ENCODE measurements at regions not wholly inside any gene's neighbourhood (a gene's known extent, or its start where the extent isn't known, plus 50 kb on each side); places are given as distances from the start of the nearest gene placed in this dataset.
A peak's percentile ranks its signal among the peaks of the same experiment; 100 is the strongest.
"Not testable (repeated sequence)": the region's sequence is repeated elsewhere in the genome, so short reads cannot be mapped to it uniquely, and the experiment has no call there.

- DNase-seq = no peak
Observed at GRCh38 chr2:120502761-120503160, 156.8 kb downstream of the INHBB start.

DNA sequence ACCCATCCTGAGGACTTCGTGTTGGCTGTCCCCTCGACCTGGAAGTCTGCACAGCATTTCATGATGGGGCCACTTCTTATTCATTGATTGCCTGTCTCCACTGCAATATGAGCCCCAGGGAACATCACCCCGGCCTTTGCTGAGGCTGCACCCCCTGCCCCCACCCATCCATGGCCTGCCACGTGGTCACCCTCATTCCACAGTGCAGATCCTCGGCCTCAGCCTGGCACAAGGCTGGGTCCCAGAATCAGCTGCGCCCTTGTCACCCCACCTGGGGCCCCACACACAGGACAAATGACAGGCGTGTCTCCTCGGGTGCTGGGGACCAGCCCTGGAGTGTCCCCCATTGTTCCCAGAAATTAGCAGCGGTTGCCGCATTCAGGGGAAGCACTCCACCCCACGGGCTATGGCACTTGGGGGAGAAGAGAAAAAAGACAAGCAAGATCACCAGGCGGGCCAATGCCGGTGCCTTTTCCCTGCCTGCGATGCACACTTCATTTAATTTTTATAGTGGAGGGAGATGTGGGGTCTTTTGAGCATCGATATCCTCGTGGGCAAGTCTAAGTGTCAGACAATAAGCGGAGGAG is 157.4 kb downstream of the INHBB start:
- no peak for DNase-seq

DNA sequence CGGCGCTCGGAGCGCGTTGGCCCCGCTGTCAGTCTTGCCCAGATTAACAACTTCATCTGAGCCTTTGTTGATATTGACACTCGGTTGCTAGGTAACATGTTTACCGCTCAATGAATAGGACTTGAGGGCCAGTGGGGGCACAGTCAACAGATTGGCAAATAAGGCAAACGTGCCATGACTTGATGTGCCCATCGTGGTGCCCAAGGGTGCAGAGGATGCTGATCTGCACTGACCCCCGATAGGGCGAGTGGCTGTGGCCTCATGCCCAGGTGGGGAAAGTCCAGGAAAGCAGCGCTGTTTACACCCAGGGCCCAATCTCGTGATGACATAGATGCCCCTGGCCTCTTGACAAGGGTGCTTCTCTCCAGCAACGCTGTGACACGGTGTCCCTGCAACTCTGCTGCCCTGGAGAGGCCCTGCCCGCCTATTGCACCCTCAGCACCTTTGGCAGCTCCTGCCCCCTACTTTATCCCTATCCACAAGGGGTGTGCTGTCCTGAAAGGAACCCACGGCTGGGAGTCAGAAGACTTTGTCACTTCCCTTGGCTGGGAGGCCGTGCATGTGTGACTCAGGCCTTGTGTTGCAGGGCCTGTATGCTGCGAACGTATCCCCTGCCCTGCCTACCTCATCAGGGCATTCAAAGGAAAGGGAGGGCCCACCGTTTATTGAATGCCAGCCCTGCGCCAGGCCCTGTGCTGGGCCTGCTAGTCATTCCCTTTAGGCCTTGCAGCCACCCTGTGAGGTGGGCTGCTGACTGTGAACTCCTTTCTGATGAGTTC is 158.0 kb downstream of the INHBB start:
- peak; percentile 74 for DNase-seq

GRCh38 chr2:120504936-120505705 is 159.2 kb downstream of the INHBB start:
- no peak for DNase-seq

- DNase-seq = no peak
Observed at GRCh38 chr2:120508567-120509041, 162.7 kb downstream of the INHBB start.

- DNase-seq = no peak
Observed at GRCh38 chr2:120509213-120509815, 163.4 kb downstream of the INHBB start.

DNA sequence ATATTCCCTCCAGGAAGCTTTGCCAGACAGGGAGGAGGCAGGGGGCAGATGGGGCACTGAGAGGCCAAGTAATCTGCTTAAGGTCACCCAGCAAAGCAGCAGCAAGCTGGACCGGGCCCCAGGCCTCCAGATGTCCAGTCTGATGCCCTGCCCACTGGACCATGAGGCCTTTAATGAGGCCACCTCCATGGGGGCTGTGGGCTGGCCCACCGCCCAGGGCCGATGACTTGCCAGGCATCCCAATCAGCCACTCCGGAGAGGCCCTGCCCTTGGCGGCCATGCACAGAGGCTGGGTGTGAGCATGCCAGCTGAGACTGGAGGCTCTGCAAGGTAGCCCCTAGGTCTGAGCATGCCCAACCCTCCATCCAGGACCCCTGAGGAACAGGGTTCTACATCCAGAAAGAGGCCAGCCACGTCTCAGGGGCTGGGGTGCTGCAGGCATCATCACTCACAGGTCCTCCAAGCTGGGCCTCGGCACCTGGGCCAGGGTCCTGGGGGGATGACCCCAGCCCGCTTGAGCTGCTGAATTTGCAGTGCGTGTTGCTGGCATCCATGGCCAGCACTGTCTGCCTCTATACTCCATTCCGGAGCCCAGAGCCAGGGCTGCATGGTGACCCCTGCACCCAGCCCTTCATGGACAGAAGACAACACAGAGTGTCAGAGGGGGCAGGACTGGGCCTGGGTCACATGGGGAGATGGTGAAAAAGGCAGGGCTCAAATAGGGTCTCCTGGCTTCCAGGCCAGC is 164.2 kb downstream of the INHBB start:
- DNase-seq = no peak

- no peak for DNase-seq
Observed at GRCh38 chr2:120510751-120511395, 164.9 kb downstream of the INHBB start.

DNA sequence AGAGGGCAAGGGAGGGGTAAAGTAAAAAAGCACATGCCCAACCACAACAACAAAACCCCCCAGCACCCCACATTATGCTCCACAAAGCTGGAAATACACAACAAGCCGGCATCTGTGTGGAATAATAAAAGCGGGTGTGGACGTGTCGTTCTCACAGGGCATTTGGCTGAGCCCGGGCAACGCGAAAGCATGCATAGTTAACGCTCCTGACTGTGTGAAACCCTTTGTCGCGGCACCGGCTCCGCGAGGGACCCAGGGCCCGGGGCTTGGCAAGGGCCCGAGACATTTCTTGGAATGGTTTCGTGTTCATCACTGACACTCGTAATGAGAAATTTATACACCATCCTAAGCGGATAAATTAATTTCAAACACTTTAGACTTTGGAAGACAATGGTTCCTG is 165.6 kb downstream of the INHBB start:
- no peak for DNase-seq

DNA sequence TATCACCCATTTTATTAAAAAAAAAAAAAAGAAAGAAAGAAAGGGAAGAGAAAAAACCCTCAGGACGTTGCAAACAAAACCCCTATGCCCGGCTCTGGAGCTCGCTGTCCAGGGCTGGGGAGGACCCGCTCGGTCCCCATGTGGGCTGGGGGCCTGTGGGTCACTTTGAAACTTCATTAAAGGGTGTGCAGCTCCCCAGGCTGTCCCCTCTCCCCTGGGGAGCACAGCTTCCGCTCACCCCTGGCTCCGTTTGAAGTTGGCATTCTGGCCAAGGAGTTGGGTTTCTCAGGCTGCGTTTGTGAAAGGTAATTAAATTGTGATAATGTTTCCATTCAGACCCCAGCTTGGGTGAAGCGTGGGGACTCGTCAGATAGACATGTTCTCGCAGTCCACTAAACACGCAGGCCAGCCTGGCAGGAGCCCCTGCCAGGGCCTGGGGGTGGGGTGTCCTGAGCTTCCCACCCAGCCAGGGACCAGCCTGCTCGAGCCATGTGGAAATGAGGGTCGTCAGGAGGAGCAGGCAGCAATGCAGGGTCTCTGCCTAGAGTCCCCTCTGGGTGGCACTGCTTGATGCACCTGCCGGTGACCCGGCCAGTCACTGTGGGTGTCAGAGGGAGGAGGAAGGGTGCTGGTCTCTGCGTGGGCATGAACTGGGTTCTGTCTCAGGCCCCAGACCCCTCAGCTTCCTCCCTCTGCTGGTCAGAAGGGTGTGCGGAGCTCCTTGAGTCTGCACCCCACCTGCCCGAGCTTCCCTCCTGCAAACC is 166.2 kb downstream of the INHBB start:
- DNase-seq = no peak

GRCh38 chr2:120513776-120514357 is 167.9 kb downstream of the INHBB start:
- DNase-seq = no peak

DNA sequence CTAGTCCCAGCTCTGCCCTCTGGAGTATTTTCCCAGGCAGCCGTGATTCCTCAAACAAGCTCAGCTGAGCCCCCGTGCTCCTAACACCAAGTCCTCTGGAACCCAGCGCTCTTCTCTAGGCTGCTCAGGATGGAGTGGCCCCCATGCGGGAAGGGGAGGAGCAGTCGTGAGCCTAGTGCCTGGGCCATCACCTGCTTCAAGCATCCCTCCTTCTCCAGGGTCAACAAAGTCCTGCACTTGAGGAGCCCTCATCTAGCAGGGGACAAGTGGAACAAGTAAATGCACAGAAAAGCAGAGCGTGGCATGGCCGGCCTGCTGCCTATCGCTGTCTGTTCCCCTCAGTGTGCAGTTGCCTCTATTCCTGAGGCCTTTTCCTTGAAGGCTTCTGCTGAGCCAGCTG is 168.6 kb downstream of the INHBB start:
- DNase-seq = no peak

- DNase-seq = not testable (repeated sequence)
Observed at GRCh38 chr2:120515066-120515758, 169.3 kb downstream of the INHBB start.

DNA sequence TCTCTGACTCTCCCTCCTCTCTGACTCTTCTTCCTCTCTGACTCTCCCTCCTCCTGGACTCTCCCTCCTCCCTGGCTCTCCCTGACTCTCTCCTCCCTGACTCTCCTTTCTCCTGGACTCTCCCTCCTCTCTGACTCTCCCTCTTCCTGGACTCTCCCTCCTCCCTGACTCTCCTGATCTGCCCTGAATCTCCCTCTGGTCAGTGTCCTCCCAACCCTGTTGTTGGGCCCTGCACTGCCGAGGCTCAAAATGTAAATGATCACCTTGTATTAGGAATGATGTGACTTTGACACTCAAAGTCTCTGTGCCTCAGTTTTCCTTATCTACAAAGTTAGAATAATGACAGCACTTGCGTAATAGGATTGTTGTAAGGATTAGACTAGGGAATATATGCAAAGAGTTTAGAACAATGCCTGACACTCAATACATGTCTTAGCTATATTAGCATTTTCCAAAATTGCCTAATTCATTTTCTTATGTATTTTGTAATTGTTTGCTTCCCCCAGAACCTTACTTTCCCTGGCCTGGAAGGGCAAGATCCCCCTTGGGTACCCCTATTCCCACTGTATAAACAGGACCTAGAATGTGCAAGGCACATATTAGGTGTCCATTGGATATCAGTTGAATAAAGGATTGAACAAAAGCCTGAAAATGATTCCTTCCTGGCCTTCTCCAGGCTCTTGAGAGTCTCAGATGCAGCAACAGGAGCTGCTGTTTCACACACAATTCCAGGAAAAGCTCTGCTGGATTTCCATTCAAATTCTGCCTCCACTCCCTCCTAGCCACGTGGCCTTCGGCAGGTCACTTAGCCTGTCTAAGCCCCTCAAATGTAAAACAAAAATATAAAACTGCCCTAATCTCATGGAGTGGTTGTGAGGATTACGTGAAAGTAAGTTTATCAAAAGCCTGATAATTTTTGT is 170.1 kb downstream of the INHBB start:
- DNase-seq = no peak

- no peak for DNase-seq
Observed at GRCh38 chr2:120516679-120517314, 170.9 kb downstream of the INHBB start.

DNA sequence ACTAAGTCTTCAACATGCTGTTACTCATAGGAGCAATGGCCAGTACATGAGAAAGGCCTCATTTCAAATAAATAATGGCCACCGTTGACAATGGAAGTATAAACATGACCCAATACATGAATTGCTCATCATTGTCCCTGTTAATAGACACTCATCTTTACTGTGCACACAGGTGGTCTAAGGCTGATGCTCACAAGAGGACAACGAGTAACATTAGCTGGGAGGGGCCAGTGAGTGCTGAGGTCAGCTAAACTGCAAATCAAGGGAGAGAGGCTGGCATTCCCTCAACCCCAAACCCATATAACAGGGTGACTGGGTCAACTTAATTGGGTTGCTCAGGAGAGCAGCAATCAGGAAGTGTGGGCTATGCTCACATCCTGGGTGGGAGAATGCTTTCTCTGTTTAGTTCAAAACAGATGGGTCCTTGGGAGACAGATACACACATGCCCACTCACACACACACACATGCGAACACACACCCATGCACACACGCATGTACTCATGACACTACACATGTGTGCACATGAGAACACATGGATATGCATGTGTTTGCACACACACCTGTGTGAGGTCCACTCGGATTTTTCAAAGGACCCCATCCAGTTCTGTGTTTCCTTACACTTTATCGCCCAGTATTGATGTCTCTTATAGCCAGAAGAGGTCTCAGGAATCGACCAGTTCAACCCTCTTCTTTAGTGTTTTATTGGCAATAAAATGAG is 172.0 kb downstream of the INHBB start:
- DNase-seq = peak; percentile 35

DNA sequence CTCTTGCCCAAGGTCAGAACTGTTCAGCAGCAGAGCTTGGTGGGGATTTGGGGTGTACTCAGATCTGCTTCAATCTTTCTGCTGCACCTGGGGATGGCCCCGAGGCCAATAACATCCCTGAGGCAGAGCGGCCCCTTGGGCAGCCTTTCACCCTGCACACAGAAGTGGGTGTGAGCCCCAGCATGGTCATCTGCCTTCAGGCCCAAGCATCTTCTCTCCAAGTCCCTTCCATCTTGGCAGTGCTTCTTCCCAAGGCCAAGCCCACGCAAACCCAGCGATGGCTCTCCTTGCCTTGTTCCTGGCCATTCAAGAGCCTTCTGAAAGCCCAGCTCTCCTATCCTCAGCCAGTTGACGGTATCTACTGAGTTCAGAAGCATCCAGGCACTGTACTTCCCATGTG is 172.9 kb downstream of the INHBB start:
- no peak for DNase-seq

DNA sequence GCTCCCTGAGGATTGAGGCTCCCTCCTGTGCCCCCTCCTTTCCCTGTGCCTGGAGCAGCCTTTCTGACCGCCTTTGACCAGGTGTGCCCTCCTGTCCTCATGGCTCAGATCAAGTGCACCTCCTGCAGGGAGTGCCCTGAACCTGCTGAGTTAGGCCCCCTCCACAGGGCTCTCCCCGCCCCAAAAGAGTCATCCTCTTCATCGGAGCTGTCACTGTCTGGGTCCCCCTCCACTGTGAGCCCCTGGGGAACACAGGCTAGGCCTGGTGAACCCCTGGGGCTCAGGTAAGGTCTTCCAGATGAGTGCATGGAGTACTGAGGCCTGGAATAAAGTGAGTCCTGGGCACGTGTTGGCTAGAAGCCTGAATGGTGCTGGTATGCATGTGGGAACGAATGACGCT is 173.5 kb downstream of the INHBB start:
- no peak for DNase-seq
